Pancreas (tissue), 10 donors: ENCODE measurements at regions not wholly inside any gene's neighbourhood (a gene's known extent, or its start where the extent isn't known, plus 50 kb on each side); places are given as distances from the start of the nearest gene placed in this dataset.
"Not testable (repeated sequence)": the region's sequence is repeated elsewhere in the genome, so short reads cannot be mapped to it uniquely, and the experiment has no call there.

Source experiments
- ATAC-seq, 4 donors: fragments of 200-7000 bp; cut with Tn5 transposase; one replicate each; pipeline versions ENCODE4 v1.8.0 to v1.9.1; 2020; ENCODE audit warnings: mild to moderate bottlenecking in 4 of 4, moderate library complexity in 4 of 4
- DNase-seq, 6 donors: peaks; one replicate each; pipeline ENCODE4 v3.0.0-alpha.2; 2020
- FAIRE-seq: peaks from 2 replicates; lab custom pipeline; 2012; peaks lifted over from hg19 to GRCh38; lab: Jason Lieb, UNC
- H3K27ac ChIP-seq, 4 donors: fragments of 200-600 bp; sonication (generic); 1 replicate in 3 of 4; 2 replicates in 1 of 4; pipeline versions ENCODE4 v1.5.0 to v1.8.0; 2020
- H3K27me3 ChIP-seq, 4 donors: fragments of 200-600 bp; one replicate each; pipeline ENCODE4 v1.8.0; 2021
- H3K36me3 ChIP-seq, 3 donors: fragments of 200-600 bp; sonication (generic) in 1 of 3; one replicate each; pipeline versions ENCODE4 v1.5.0 to v1.8.0; 2020 to 2021
- H3K4me1 ChIP-seq, 3 donors: fragments of 200-600 bp; one replicate each; pipeline ENCODE4 v1.8.0; 2021
- H3K4me3 ChIP-seq, 4 donors: fragments of 200-600 bp; sonication (generic) in 2 of 4; one replicate each; pipeline versions ENCODE4 v1.5.0 to v1.8.0; 2020 to 2021
- H3K9me3 ChIP-seq, 4 donors: fragments of 200-600 bp; one replicate each; pipeline ENCODE4 v1.8.0; 2021
- WGBS, 2 donors: extraction: QIAGEN DNeasy Blood & Tissue Kit; methylation state at CpG; one replicate each; pipeline ENCODE4 v1.1.7; 2013; 5-methylcytosine and 5-hydroxymethylcytosine counted together
- intact Hi-C, 3 donors: fragments of 100-400 bp; cut with DNase I; formaldehyde crosslinking; loops; one replicate each; pipeline versions ENCODE4 v1.11.1 to v1.14.2; 2022
- TF ChIP-seq, protein P1 (sequence below), 4 donors: fragments of 200-600 bp; sonication (generic) in 3 of 4; IDR thresholded peaks; one replicate each; pipeline versions ENCODE4 v1.5.0 to v1.8.0; 2021; ENCODE audit warnings: antibody characterized with exemption in 4 of 4
- donor health status: healthy with polysubstance abuse.
- donor health status: DM: no; HTN: no; CAD: no; lungs with moderate emphysema.
- donor health status: DM: no; HTN: no; CAD: no.
- donor health status: control.
- donor health status: control.
- donor health status: Bipolar disorder and iron deficiency.
- donor health status: DM: yes; HTN: yes; CAD: no.
- donor health status: DM: no; HTN: no; CAD: no.
- donor health status: DM: no; HTN: no; CAD: no.
- donor health status: DM: yes; HTN: yes; CAD: no.

DNA sequence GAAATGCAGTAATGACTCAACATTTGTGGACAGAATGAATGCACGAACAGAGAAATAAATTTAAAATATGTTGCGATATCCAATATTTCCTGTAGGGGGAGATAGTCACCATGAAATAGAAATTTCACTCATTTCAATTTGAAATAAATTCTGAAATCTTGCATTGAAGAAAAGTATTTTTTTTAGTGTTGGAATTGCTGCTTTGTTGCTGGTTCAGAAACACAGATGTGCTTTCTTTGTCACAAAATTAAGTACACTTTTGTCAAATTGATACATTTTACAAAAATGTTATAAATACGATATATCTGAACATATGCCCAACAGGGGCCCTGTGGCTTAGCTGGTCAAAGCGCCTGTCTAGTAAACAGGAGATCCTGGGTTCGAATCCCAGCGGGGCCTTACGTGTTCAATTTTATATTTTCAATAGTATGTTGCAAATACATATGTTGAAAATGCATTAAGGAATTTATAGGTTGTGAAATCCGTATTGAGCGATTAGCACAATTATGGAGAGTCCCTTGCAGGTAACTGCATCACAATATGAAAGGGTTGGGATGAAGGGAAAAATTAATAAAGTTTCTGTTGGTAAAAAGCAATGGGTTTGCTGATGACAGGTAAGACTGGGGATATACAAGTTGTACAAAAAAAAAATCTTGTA, 85.4 kb upstream of the PRSS16 start:
- Histone ChIP-seq H3K4me3 (no peak overlapping the region), H3K36me3 (no peaks in the 10 kb centered on the region), H3K27me3 (no peaks in the 10 kb centered on the region), H3K27ac (no peak overlapping the region), H3K4me1 (no peaks in the 10 kb centered on the region), H3K9me3 (no peaks in the 10 kb centered on the region)
- 17% methylated on average over 9 of the region's 9 CpGs for WGBS, 2 donors
- TF ChIP-seq, protein P1, sequence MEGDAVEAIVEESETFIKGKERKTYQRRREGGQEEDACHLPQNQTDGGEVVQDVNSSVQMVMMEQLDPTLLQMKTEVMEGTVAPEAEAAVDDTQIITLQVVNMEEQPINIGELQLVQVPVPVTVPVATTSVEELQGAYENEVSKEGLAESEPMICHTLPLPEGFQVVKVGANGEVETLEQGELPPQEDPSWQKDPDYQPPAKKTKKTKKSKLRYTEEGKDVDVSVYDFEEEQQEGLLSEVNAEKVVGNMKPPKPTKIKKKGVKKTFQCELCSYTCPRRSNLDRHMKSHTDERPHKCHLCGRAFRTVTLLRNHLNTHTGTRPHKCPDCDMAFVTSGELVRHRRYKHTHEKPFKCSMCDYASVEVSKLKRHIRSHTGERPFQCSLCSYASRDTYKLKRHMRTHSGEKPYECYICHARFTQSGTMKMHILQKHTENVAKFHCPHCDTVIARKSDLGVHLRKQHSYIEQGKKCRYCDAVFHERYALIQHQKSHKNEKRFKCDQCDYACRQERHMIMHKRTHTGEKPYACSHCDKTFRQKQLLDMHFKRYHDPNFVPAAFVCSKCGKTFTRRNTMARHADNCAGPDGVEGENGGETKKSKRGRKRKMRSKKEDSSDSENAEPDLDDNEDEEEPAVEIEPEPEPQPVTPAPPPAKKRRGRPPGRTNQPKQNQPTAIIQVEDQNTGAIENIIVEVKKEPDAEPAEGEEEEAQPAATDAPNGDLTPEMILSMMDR (IDR thresholded peaks at IDR 0.05), result peak in 3 of 4 donors; percentile 54 to 66 (median 55)
- intact Hi-C loops, result no loop called here
- peak; percentile 91 for FAIRE-seq
- peak in 1 of 6 donors; percentile 56 for DNase-seq
- peak; percentile 47 to 56 (median 48) for ATAC-seq

DNA sequence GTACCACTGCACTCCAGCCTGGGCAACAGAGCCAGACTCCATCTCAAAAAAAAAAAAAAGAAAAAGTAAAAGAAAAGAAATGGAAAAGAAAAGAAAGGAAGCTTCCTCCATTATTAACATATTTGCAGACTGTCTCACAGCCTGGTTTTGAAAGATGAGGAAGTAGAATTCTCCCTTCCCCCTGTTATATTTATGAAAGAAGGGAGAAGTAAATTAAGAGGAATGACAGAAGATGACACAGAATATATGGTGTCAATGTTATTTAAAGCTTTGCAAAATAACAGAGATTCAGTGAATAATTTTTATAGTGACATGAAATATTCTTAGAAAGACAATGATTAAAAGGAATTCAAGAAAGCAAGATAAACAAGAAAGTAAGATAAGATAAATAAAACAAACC, 83.7 kb upstream of the PRSS16 start:
- no peak for ATAC-seq
- DNase-seq, result no peak
- TF ChIP-seq, protein P1 (IDR thresholded peaks at IDR 0.05), result no peak
- Histone ChIP-seq H3K27me3 (no peaks in the 10 kb centered on the region), H3K4me3 (no peak overlapping the region), H3K27ac (no peak overlapping the region), H3K9me3 (no peaks in the 10 kb centered on the region), H3K4me1 (no peaks in the 10 kb centered on the region), H3K36me3 (no peaks in the 10 kb centered on the region)
- no peak for FAIRE-seq
- intact Hi-C loops, result no loop called here

DNA sequence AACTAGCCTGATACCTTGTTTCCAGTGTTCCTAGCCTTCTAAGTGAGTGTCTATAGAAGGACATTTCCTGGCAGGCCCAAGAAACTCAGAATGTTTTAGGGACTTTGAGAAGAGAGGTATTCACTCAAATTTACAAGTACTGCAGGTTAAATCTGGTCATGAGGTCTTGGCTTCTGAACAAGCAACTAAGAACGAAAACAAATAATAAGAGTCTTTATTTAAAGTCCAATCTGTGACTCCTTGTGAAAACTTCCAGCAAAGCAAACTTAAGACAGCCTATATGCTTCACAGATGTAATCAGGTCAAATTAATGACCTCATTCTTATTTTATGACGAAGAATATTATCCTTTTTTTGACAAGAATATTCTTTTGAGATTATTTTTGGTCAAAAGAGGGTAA, 79.4 kb upstream of the PRSS16 start:
- H3K4me3 ChIP-seq, result no peak overlapping the region
- ATAC-seq (no peak), DNase-seq (no peak), FAIRE-seq (no peak)
- TF ChIP-seq, protein P1 (IDR thresholded peaks at IDR 0.05), result no peak
- WGBS, 2 donors, result 40 to 43% methylated on average over 2 of the region's 2 CpGs
- intact Hi-C loops, result no loop called here
- H3K36me3 ChIP-seq, result no peaks in the 10 kb centered on the region
- no peaks in the 10 kb centered on the region for H3K27me3 ChIP-seq
- no peaks in the 10 kb centered on the region for H3K9me3 ChIP-seq
- H3K27ac ChIP-seq, result no peak overlapping the region
- no peaks in the 10 kb centered on the region for H3K4me1 ChIP-seq

DNA sequence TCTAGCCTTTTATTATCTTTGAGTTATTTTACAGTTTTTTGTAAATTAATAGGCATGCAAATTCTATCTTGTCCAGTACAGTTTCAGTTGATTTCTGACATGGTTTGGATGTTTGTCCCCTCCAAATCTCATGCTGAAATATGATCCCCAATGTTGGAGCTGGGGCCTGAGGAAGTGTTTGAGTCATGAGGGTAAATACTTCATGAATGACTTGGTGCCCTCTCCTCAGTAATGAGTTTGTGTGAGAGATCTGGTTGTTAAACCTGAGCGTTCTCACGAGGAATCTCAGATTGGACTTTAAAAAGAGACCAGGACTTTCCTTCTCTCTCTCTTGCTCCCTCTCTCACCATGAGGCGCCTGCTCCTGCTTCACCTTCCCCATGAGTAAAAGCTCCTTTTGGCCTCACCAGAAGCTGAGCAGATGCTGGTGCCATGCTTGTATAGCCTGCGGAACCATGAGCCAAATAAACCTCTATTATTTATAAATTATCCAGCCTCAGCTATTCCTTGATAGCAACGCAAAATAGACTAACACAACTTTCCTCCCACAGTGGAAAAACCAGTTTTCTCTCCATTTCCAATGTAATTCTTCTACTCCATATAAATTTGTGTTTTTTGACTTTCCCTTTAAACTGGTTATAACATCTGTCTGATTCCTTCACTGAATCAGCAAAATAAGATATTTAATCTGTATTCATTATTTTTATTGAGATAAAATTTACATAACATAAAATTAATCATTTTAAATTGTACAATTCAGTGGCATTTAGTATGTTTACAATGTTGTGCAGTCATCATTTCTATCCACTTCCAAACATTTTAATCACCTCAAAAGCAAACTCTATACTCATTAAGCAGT, 78.7 kb upstream of the PRSS16 start:
- H3K4me1 ChIP-seq, result no peaks in the 10 kb centered on the region
- ATAC-seq (no peak), DNase-seq (no peak), FAIRE-seq (no peak)
- H3K27me3 ChIP-seq, result no peaks in the 10 kb centered on the region
- WGBS, 2 donors, result 62 to 68% methylated on average over 5 of the region's 5 CpGs
- intact Hi-C loops, result no loop called here
- TF ChIP-seq, protein P1 (IDR thresholded peaks at IDR 0.05), result no peak
- no peaks in the 10 kb centered on the region for H3K9me3 ChIP-seq
- H3K4me3 ChIP-seq, result no peak overlapping the region
- no peak overlapping the region for H3K27ac ChIP-seq
- H3K36me3 ChIP-seq, result no peaks in the 10 kb centered on the region

DNA sequence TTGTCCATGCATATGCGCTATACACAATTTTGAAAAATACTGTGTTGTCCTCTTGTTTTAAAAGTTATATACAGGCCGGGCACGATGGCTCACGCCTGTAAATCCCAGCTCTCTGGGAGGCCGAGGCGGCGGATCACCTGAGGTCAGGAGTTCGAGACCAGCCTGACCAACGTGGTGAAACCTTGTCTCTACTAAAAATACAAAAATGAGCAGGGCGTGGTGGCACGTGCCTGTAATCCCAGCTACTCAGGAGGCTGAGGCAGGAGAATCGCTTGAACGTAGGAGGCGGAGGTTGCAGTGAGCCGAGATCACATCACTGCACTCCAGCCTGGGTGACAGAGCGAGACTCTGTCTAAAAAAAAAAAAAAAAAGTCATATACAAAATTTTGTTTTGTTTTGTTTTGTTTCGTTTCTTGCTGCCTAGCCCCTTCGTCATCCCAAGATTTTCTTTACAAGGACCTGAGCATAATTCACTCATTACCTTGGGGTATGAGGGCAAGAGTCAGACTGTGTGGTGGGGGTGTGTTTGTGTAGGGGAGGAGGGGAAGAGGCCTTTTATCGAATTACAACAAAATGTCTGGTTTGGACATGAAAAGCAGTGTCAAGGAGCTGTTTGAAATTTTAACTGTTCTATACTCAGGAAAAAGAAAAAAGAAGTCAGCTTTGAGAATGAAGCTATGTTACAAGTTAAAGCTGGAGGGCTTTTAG, 74.8 kb upstream of the PRSS16 start:
- DNase-seq, intact Hi-C loops, ATAC-seq, FAIRE-seq, H3K27ac ChIP-seq, H3K36me3 ChIP-seq, H3K4me3 ChIP-seq, H3K27me3 ChIP-seq, H3K4me1 ChIP-seq, H3K9me3 ChIP-seq: not testable (repeated sequence)
- 76 to 87% methylated on average over 19 of the region's 19 CpGs for WGBS, 2 donors

DNA sequence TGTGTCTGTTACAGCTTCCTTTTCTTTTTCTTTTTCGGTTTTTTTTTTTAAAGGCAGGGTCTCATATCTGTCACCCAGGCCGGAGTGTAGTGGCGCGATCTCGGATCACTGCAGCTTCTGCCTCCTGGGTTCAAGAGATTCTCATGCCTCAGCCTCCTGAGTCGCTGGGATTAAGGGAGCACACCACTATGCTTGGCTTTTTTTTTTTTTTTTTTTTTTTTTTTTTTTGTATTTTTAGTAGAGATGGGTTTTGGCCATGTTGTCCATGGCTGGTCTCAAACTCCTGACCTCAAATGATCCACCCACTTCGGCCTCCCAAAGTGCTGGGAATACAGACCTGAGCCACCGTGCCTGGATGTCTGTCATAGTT, 74.3 kb upstream of the PRSS16 start:
- H3K4me1 ChIP-seq, H3K4me3 ChIP-seq, FAIRE-seq, H3K36me3 ChIP-seq, H3K9me3 ChIP-seq, DNase-seq, H3K27me3 ChIP-seq, H3K27ac ChIP-seq, ATAC-seq, intact Hi-C loops: not testable (repeated sequence)
- WGBS, 2 donors, result 79 to 88% methylated on average over 8 of the region's 8 CpGs
